Prostate gland (tissue), 2 donors: ENCODE measurements at regions not wholly inside any gene's neighbourhood (a gene's known extent, or its start where the extent isn't known, plus 50 kb on each side); places are given as distances from the start of the nearest gene placed in this dataset.

Experiments used
- CTCF ChIP-seq, 4 experiments: fragments of 200-600 bp in 2 of 4; fragments of 450-650 bp in 2 of 4; sonication (generic) in 2 of 4; IDR thresholded peaks; 1 replicate in 3 of 4; 2 replicates in 1 of 4; pipeline ENCODE4 v1.5.1; 2016 to 2019; ENCODE audit warnings: antibody characterized with exemption in 4 of 4, mild to moderate bottlenecking in 2 of 4, moderate library complexity in 2 of 4
- POLR2A ChIP-seq: fragments of 450-650 bp; IDR thresholded peaks from one replicate; pipeline ENCODE4 v1.6.1; 2016; ENCODE audit warnings: antibody characterized with exemption, mild to moderate bottlenecking

- TF ChIP-seq CTCF (IDR thresholded peaks at IDR 0.05) = no peak
- TF ChIP-seq POLR2A = no peak
Measured at GRCh38 chr4:155559915-155560314, 106.7 kb upstream of the GUCY1A1 start.
